ENCODE measurements at regions not wholly inside any gene's neighbourhood (a gene's known extent, or its start where the extent isn't known, plus 50 kb on each side); places are given as distances from the start of the nearest gene placed in this dataset.

DNA sequence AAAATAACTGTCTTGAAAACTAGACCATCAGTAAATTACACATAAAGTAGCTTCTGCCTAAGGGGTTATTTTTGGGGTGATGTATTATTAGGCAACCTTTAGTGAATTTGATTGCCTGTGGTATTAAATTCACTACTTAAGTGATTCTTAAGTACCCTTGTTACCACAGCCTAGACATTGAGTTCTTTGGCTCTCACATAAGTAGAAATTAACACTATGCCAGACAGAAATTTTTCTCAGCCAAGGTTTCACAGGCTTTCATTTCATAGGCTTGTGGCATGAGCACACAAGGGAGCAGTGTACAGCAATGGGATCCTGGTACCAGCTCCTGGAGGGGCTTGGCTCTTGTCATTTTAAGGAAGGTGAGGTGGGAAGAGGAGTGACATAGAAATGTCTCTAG, 218.5 kb downstream of the AASDHPPT start:
- TF ChIP-seq, protein P1, sequence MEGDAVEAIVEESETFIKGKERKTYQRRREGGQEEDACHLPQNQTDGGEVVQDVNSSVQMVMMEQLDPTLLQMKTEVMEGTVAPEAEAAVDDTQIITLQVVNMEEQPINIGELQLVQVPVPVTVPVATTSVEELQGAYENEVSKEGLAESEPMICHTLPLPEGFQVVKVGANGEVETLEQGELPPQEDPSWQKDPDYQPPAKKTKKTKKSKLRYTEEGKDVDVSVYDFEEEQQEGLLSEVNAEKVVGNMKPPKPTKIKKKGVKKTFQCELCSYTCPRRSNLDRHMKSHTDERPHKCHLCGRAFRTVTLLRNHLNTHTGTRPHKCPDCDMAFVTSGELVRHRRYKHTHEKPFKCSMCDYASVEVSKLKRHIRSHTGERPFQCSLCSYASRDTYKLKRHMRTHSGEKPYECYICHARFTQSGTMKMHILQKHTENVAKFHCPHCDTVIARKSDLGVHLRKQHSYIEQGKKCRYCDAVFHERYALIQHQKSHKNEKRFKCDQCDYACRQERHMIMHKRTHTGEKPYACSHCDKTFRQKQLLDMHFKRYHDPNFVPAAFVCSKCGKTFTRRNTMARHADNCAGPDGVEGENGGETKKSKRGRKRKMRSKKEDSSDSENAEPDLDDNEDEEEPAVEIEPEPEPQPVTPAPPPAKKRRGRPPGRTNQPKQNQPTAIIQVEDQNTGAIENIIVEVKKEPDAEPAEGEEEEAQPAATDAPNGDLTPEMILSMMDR (IDR thresholded peaks at IDR 0.05; ENCODE audit: extremely low read depth, low read depth, low read length): no peak
- Histone ChIP-seq H3K9me3 (ENCODE audit: low read depth, low read length) (no peaks in the 10 kb centered on the region), H3K27ac (ENCODE audit: low read depth, low read length) (no peak overlapping the region), H4K20me1 (ENCODE audit: insufficient read depth, low read length) (no peaks in the 10 kb centered on the region), H3K4me1 (ENCODE audit: insufficient read depth, low read length) (no peaks in the 10 kb centered on the region), H3K27me3 (ENCODE audit: insufficient read depth, low read length) (no peaks in the 10 kb centered on the region), H2AFZ (ENCODE audit: low read length) (no peak overlapping the region), H3K79me2 (ENCODE audit: insufficient read depth, low read length) (no peaks in the 10 kb centered on the region), H3K4me3 (ENCODE audit: insufficient read depth, low read length) (no peak overlapping the region), H3K36me3 (ENCODE audit: insufficient read depth, low read length) (no peaks in the 10 kb centered on the region), H3K4me2 (ENCODE audit: insufficient read depth, low read length) (no peak overlapping the region)
- DNase-seq (ENCODE audit: insufficient read length, low spot score, missing footprints): no peak

GRCh38 chr11:106302416-106302815, 225.0 kb downstream of the AASDHPPT start:
- H3K9me3 ChIP-seq (ENCODE audit: low read depth, low read length): no peaks in the 10 kb centered on the region
- H3K79me2 ChIP-seq (ENCODE audit: insufficient read depth, low read length): no peaks in the 10 kb centered on the region
- no peaks in the 10 kb centered on the region for H3K27me3 ChIP-seq (ENCODE audit: insufficient read depth, low read length)
- H3K4me3 ChIP-seq (ENCODE audit: insufficient read depth, low read length): no peak overlapping the region
- H3K4me2 ChIP-seq (ENCODE audit: insufficient read depth, low read length): no peak overlapping the region
- H2AFZ ChIP-seq (ENCODE audit: low read length): no peak overlapping the region
- no peaks in the 10 kb centered on the region for H4K20me1 ChIP-seq (ENCODE audit: insufficient read depth, low read length)
- no peaks in the 10 kb centered on the region for H3K36me3 ChIP-seq (ENCODE audit: insufficient read depth, low read length)
- TF ChIP-seq, protein P1 (IDR thresholded peaks at IDR 0.05; ENCODE audit: extremely low read depth, low read depth, low read length): no peak
- no peak overlapping the region for H3K27ac ChIP-seq (ENCODE audit: low read depth, low read length)
- no peaks in the 10 kb centered on the region for H3K4me1 ChIP-seq (ENCODE audit: insufficient read depth, low read length)
- no peak for DNase-seq (ENCODE audit: insufficient read length, low spot score, missing footprints)

DNA sequence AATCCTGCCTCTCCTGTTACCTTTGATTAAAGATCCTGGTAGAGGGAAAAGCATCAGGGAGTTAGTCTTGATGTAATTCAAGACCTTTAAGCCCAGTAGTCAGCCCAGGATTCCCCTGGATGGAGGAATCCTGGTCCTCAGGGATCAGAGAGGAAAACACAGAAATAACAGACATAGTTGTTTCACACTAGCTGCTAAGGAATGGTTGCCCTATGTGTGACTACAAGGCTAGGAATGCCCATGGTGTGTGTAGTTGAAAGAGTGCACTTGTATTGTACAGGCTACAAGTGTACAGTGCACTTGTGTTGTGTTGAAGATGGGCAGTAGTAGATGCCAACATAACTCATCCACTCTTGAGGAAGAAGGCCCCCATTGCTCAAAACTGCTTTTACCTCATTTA, 226.8 kb downstream of the AASDHPPT start:
- TF ChIP-seq, protein P1 (IDR thresholded peaks at IDR 0.05; ENCODE audit: extremely low read depth, low read depth, low read length): no peak
- H2AFZ ChIP-seq (ENCODE audit: low read length): no peak overlapping the region
- no peak overlapping the region for H3K4me2 ChIP-seq (ENCODE audit: insufficient read depth, low read length)
- DNase-seq (ENCODE audit: insufficient read length, low spot score, missing footprints): peak; percentile 57
- no peaks in the 10 kb centered on the region for H3K9me3 ChIP-seq (ENCODE audit: low read depth, low read length)
- no peaks in the 10 kb centered on the region for H3K27me3 ChIP-seq (ENCODE audit: insufficient read depth, low read length)
- H4K20me1 ChIP-seq (ENCODE audit: insufficient read depth, low read length): no peaks in the 10 kb centered on the region
- no peak overlapping the region for H3K27ac ChIP-seq (ENCODE audit: low read depth, low read length)
- H3K4me1 ChIP-seq (ENCODE audit: insufficient read depth, low read length): no peaks in the 10 kb centered on the region
- H3K79me2 ChIP-seq (ENCODE audit: insufficient read depth, low read length): no peaks in the 10 kb centered on the region
- H3K4me3 ChIP-seq (ENCODE audit: insufficient read depth, low read length): no peak overlapping the region
- H3K36me3 ChIP-seq (ENCODE audit: insufficient read depth, low read length): no peaks in the 10 kb centered on the region

GRCh38 chr11:106305458-106305857, 228.0 kb downstream of the AASDHPPT start:
- Histone ChIP-seq H2AFZ (ENCODE audit: low read length) (no peak overlapping the region), H4K20me1 (ENCODE audit: insufficient read depth, low read length) (no peaks in the 10 kb centered on the region), H3K27me3 (ENCODE audit: insufficient read depth, low read length) (no peaks in the 10 kb centered on the region), H3K27ac (ENCODE audit: low read depth, low read length) (no peak overlapping the region), H3K79me2 (ENCODE audit: insufficient read depth, low read length) (no peaks in the 10 kb centered on the region), H3K4me1 (ENCODE audit: insufficient read depth, low read length) (no peaks in the 10 kb centered on the region), H3K36me3 (ENCODE audit: insufficient read depth, low read length) (no peaks in the 10 kb centered on the region), H3K9me3 (ENCODE audit: low read depth, low read length) (no peaks in the 10 kb centered on the region), H3K4me3 (ENCODE audit: insufficient read depth, low read length) (no peak overlapping the region), H3K4me2 (ENCODE audit: insufficient read depth, low read length) (no peak overlapping the region)
- TF ChIP-seq, protein P1 (IDR thresholded peaks at IDR 0.05; ENCODE audit: extremely low read depth, low read depth, low read length): no peak
- DNase-seq (ENCODE audit: insufficient read length, low spot score, missing footprints): no peak

All from osteoblast (primary cell).